Temporal lobe (tissue), 1 donor: ENCODE measurements at regions not wholly inside any gene's neighbourhood (a gene's known extent, or its start where the extent isn't known, plus 50 kb on each side); places are given as distances from the start of the nearest gene placed in this dataset. TPM values are rescaled to one million over a fixed set of nuclear protein-coding genes. Genes with fewer than 3 reads are reported as not detected.

Experiments
- small RNA-seq: library from RNA; depleted of rRNA; stranded (forward); fragments of <200 nt; gene quantifications from one replicate; pipeline ENCODE3, GENCODE V24; 2014; ENCODE audit warnings: low replicate concordance

Small RNAs in the stretch of these regions (small RNA-seq; reads per million reads assigned to genes)
- not detected for gene RNU6-1032P
